AG04450 (cell line): ENCODE measurements at regions not wholly inside any gene's neighbourhood (a gene's known extent, or its start where the extent isn't known, plus 50 kb on each side); places are given as distances from the start of the nearest gene placed in this dataset.

Source experiments
- CTCF ChIA-PET: fragments of 300-600, 350-600 bp; formaldehyde crosslinking; extraction: SDS; loops from one replicate; lab custom pipeline; 2022; ENCODE audit warnings: antibody characterized with exemption, inconsistent platforms; lab: Charles Lee
- POLR2A ChIA-PET: fragments of 350-600 bp; formaldehyde crosslinking; extraction: SDS; loops from one replicate; lab custom pipeline; 2021; ENCODE audit warnings: antibody characterized with exemption, inconsistent platforms; lab: Yijun Ruan, JAX
- DNase-seq: peaks from one replicate; pipeline ENCODE4 v3.0.0-alpha.2; 2011; ENCODE audit warnings: low read depth, low spot score
- H3K27ac ChIP-seq: one replicate; pipeline ENCODE4 v1.5.1; 2012; ENCODE audit warnings: low read depth, low read length, control low read depth
- H3K27me3 ChIP-seq: one replicate; pipeline ENCODE4 v1.6.0; 2012; ENCODE audit warnings: low read length; ENCODE audit not compliant: control insufficient read depth, insufficient read depth
- H3K4me3 ChIP-seq: 2 replicates; pipeline ENCODE4 v1.5.1; 2011; ENCODE audit warnings: mild to moderate bottlenecking, low read depth, low read length, control low read depth
- H3K9me3 ChIP-seq: 2 replicates; pipeline ENCODE4 v1.5.1; 2012; ENCODE audit warnings: low read length; ENCODE audit not compliant: control insufficient read depth, insufficient read depth
- TF ChIP-seq, protein P1 (sequence below): IDR thresholded peaks from 2 replicates; pipeline ENCODE4 v1.5.1; 2011; ENCODE audit warnings: low read depth, low read length, control low read depth, inconsistent platforms

DNA sequence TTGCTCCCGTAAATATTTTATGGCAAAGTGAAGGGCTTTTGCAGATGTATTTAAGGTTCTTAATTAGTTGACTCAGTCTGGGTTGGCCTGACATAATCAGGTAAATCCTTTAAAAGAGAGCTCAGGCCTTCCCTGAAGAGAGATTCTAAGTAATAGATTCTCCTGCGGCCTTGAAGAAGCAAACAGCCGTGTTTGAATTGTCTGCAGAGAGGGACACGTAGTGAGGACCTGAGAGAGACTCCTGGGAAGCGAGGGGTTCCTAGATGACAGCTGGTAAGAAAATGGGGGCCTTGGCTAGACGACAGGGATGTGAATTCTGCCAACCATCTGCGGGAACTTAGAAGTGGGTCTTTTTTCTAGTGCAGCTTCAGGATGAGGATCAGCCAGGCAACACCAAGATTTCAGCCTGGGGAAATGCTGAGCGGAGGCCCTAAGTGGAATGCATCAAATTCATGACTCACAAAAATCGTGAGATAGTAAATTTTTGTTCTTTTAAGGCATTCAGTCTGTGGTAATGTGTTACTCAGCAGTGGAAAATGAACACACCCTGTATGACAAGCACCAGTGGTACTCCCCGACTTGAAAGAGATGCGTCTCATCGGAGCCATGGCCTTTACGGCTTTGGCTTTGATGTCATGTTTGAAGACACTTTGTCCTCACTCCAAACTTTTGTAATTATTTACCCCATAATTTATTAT lies 62.1 kb upstream of the SMIM21 start:
- Histone ChIP-seq H3K27me3 (no peaks in the 10 kb centered on the region), H3K9me3 (no peaks in the 10 kb centered on the region), H3K27ac (peak overlapping the region; percentile 97), H3K4me3 (no peak overlapping the region)
- TF ChIP-seq, protein P1, sequence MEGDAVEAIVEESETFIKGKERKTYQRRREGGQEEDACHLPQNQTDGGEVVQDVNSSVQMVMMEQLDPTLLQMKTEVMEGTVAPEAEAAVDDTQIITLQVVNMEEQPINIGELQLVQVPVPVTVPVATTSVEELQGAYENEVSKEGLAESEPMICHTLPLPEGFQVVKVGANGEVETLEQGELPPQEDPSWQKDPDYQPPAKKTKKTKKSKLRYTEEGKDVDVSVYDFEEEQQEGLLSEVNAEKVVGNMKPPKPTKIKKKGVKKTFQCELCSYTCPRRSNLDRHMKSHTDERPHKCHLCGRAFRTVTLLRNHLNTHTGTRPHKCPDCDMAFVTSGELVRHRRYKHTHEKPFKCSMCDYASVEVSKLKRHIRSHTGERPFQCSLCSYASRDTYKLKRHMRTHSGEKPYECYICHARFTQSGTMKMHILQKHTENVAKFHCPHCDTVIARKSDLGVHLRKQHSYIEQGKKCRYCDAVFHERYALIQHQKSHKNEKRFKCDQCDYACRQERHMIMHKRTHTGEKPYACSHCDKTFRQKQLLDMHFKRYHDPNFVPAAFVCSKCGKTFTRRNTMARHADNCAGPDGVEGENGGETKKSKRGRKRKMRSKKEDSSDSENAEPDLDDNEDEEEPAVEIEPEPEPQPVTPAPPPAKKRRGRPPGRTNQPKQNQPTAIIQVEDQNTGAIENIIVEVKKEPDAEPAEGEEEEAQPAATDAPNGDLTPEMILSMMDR = no peak
- CTCF ChIA-PET = interaction anchor here (1.0 to 3.3 kb wide), 2 partner anchors 11 to 14 kb away, joined by 5 to 24 read pairs; no protein-coding TSS in a partner anchor
- POLR2A ChIA-PET = interaction anchor here (0.8 kb wide), 1 partner anchor 92 kb away, joined by 3 read pairs; no protein-coding TSS in a partner anchor
- peak; percentile 85 for DNase-seq

- Histone ChIP-seq H3K27me3 (no peaks in the 10 kb centered on the region), H3K27ac (no peak overlapping the region), H3K9me3 (peaks cover 5% of the 10 kb centered on the region; the same call in 1 of the 2 replicates), H3K4me3 (no peak overlapping the region)
- no peak for DNase-seq
- ChIA-PET CTCF (interaction anchor here (1.8 kb wide), 1 partner anchor 8 kb away, joined by 4 read pairs; no protein-coding TSS in a partner anchor), POLR2A (interaction anchor here (1.5 kb wide), 1 partner anchor 55 kb away, joined by 3 read pairs; no protein-coding TSS in a partner anchor)
- TF ChIP-seq, protein P1 = no peak
These were observed 56.2 kb upstream of the SMIM21 start for GRCh38 chr18:75483662-75484061.

- DNase-seq = no peak
- no peak overlapping the region for H3K4me3 ChIP-seq
- H3K27ac ChIP-seq = no peak overlapping the region
- TF ChIP-seq, protein P1 = no peak
- ChIA-PET POLR2A (interaction anchor here (1.5 kb wide), 1 partner anchor 56 kb away, joined by 3 read pairs; no protein-coding TSS in a partner anchor), CTCF (interaction anchor here (0.8 kb wide), 1 partner anchor 13 kb away, joined by 3 read pairs; no protein-coding TSS in a partner anchor)
- no peaks in the 10 kb centered on the region for H3K27me3 ChIP-seq
- H3K9me3 ChIP-seq = peaks cover 5% of the 10 kb centered on the region; the same call in 1 of the 2 replicates
These were observed 55.4 kb upstream of the SMIM21 start for GRCh38 chr18:75482880-75483279.

DNA sequence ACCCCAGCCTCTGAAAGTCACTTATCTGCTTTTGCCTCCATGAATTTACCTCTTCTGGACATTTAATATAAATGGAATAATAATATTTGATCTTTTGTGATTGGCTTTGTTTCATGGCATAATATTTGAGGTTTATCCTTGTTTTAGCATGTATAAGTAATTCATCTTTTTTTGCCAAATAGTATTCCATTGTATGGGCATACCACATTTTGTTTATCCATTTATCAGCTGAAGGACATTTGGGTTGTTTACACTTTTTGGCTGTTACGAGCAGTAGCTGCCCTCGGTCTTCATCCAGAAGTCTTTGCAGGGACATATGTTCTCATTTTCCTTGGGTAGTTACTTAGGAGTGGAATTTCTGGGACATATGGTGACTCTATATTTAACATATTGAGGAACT lies 53.0 kb upstream of the SMIM21 start:
- H3K27ac ChIP-seq = no peak overlapping the region
- H3K9me3 ChIP-seq = peaks cover 5% of the 10 kb centered on the region; the same call in 1 of the 2 replicates
- DNase-seq = no peak
- ChIA-PET CTCF (interaction anchor here (1.1 to 3.1 kb wide), 7 partner anchors 11 to 867 kb away, joined by 3 to 18 read pairs (median 5); no protein-coding TSS in a partner anchor), POLR2A (no interaction called here)
- H3K27me3 ChIP-seq = no peaks in the 10 kb centered on the region
- H3K4me3 ChIP-seq = no peak overlapping the region
- TF ChIP-seq, protein P1 = no peak
